ENCODE measurements at regions not wholly inside any gene's neighbourhood (a gene's known extent, or its start where the extent isn't known, plus 50 kb on each side); places are given as distances from the start of the nearest gene placed in this dataset.

DNA sequence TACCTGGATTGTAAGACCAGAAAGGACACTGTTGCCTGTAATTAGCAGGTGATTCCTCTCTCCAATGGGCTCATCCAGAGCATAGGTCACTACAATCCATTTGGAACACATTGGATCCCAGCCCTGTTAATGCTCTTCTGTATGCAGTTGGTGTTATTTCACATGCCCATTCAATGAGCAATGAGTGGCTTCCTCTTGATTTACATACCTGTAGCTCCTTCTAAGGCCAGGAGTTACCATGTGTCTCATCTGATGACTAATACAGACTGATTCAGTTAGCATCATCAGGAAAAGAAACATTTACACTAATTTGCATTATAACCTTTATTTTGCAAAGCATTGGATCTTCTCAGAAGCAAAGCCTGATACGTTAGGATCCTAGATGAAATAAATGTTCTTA, 83.1 kb upstream of the NPVF start:
- TF ChIP-seq, protein P1, sequence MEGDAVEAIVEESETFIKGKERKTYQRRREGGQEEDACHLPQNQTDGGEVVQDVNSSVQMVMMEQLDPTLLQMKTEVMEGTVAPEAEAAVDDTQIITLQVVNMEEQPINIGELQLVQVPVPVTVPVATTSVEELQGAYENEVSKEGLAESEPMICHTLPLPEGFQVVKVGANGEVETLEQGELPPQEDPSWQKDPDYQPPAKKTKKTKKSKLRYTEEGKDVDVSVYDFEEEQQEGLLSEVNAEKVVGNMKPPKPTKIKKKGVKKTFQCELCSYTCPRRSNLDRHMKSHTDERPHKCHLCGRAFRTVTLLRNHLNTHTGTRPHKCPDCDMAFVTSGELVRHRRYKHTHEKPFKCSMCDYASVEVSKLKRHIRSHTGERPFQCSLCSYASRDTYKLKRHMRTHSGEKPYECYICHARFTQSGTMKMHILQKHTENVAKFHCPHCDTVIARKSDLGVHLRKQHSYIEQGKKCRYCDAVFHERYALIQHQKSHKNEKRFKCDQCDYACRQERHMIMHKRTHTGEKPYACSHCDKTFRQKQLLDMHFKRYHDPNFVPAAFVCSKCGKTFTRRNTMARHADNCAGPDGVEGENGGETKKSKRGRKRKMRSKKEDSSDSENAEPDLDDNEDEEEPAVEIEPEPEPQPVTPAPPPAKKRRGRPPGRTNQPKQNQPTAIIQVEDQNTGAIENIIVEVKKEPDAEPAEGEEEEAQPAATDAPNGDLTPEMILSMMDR (conservative IDR thresholded peaks at IDR 0.05 in 1 of 2, IDR thresholded peaks at IDR 0.05 in 1 of 2; ENCODE audit: extremely low read depth in 1 of 2, insufficient read depth in 1 of 2, low read depth in 1 of 2, low read length in 2 of 2), result no peak
- no peak for TF ChIP-seq EZH2 (IDR thresholded peaks at IDR 0.05; ENCODE audit: borderline replicate concordance, low read length)
